HepG2 (cell line): ENCODE measurements at regions not wholly inside any gene's neighbourhood (a gene's known extent, or its start where the extent isn't known, plus 50 kb on each side); places are given as distances from the start of the nearest gene placed in this dataset.

Experiments used
- ATAC-seq: fragments of 200-7000 bp; cut with Tn5 transposase; 3 replicates; pipeline ENCODE4 v1.9.1; 2020; ENCODE audit warnings: mild to moderate bottlenecking, moderate library complexity
- BruUV-seq: library from RNA; stranded (reverse); fragments of 400-500 nt; replicated peaks from 2 replicates; lab custom pipeline; 2021; lab: Mats Ljungman, UMichigan
- CTCF ChIA-PET: fragments of 300-600 bp; formaldehyde crosslinking; extraction: SDS; loops from one replicate; lab custom pipeline; 2021; ENCODE audit warnings: low total read pairs, inconsistent platforms, low intra/inter-chr PET ratio; lab: Yijun Ruan, JAX
- POLR2A ChIA-PET: fragments of 350-600 bp; sonication (Branson Sonifier 250); formaldehyde crosslinking; loops from one replicate; lab custom pipeline; 2020; ENCODE audit warnings: antibody characterized with exemption, inconsistent platforms; lab: Yijun Ruan, JAX
- DNase-seq: peaks from one replicate; pipeline ENCODE4 v3.0.0-alpha.2; 2015; ENCODE audit warnings: low spot score
- FAIRE-seq: peaks from 3 replicates; lab custom pipeline; 2011; peaks lifted over from hg19 to GRCh38; lab: Jason Lieb, UNC
- H2AFZ ChIP-seq: one replicate; pipeline ENCODE4 v1.6.1; 2011; ENCODE audit warnings: low read length, inconsistent platforms
- H3K27ac ChIP-seq: fragments of 300-600 bp; 3 replicates; pipeline ENCODE4 v1.8.0; 2011; ENCODE audit warnings: mixed run types, mild to moderate bottlenecking, mixed read lengths, low read length, inconsistent platforms; ENCODE audit not compliant: insufficient read depth; ENCODE audit errors: extremely low read length
- H3K27me3 ChIP-seq, 2 experiments: fragments of 200-600 bp in 1 of 2; 2 replicates in 1 of 2; 3 replicates in 1 of 2; pipeline versions ENCODE4 v1.6.0 to v1.8.0; 2011; ENCODE audit warnings: low read length in 2 of 2, mild to moderate bottlenecking in 2 of 2, moderate library complexity in 2 of 2, inconsistent platforms in 1 of 2; ENCODE audit not compliant: insufficient read depth in 2 of 2, control insufficient read depth in 1 of 2
- H3K36me3 ChIP-seq, 2 experiments: fragments of 200-600 bp in 1 of 2; replicated peaks in 1 of 2; 2 replicates in 1 of 2; 3 replicates in 1 of 2; pipeline versions ENCODE4 v1.5.1 to v1.8.0; 2011; ENCODE audit warnings: low read length in 2 of 2, inconsistent platforms in 1 of 2; ENCODE audit not compliant: insufficient read depth in 2 of 2, control insufficient read depth in 1 of 2
- H3K4me1 ChIP-seq: 2 replicates; pipeline ENCODE4 v1.5.1; 2012; ENCODE audit warnings: low read length, inconsistent platforms; ENCODE audit not compliant: insufficient read depth
- H3K4me2 ChIP-seq: 2 replicates; pipeline ENCODE4 v1.6.0; 2011; ENCODE audit warnings: low read depth, low read length, inconsistent platforms
- H3K4me3 ChIP-seq, 3 experiments: fragments of 200-600 bp in 1 of 3; sonication (generic), shearing (Covaris generic) in 1 of 3; replicated peaks in 1 of 3; 2 replicates each; pipeline ENCODE4 v1.5.1; 2011 to 2016; ENCODE audit warnings: low read length in 3 of 3, inconsistent platforms in 2 of 3, low read depth in 2 of 3, mild to moderate bottlenecking in 2 of 3, control low read depth in 1 of 3, mixed read lengths in 1 of 3; ENCODE audit not compliant: insufficient read depth in 1 of 3
- H3K79me2 ChIP-seq: one replicate; pipeline ENCODE4 v1.6.1; 2011; ENCODE audit warnings: low read length, inconsistent platforms; ENCODE audit not compliant: insufficient read depth
- H3K9ac ChIP-seq: 2 replicates; pipeline ENCODE4 v1.6.0; 2011; ENCODE audit warnings: mild to moderate bottlenecking, low read depth, low read length, inconsistent platforms; ENCODE audit not compliant: insufficient read depth
- H3K9me3 ChIP-seq: 2 replicates; pipeline ENCODE4 v1.5.1; 2012; ENCODE audit warnings: mild to moderate bottlenecking, low read length
- H4K20me1 ChIP-seq: 2 replicates; pipeline ENCODE4 v1.6.0; 2011; ENCODE audit warnings: inconsistent platforms, mild to moderate bottlenecking, low read length, moderate library complexity; ENCODE audit not compliant: insufficient read depth
- ARID5B ChIP-seq: IDR thresholded peaks from 2 replicates; pipeline ENCODE4 v1.4.0; 2020; ENCODE audit warnings: mild to moderate bottlenecking, missing genetic modification reagents
- ATF4 ChIP-seq, 2 experiments: fragments of 450-650 bp in 1 of 2; sonication (generic) in 1 of 2; formaldehyde crosslinking; IDR thresholded peaks; 2 replicates each; pipeline versions ENCODE4 v1.5.0 to v1.8.0; 2020 to 2022; ENCODE audit warnings: mild to moderate bottlenecking in 1 of 2, missing genetic modification reagents in 1 of 2
- MAFK ChIP-seq, 2 experiments: IDR thresholded peaks in 1 of 2; conservative IDR thresholded peaks in 1 of 2; 2 replicates each; pipeline ENCODE4 v1.6.1; 2011; ENCODE audit warnings: improper control_type of control experiment in 2 of 2, low read length in 2 of 2
- NFYB ChIP-seq: sonication (generic); formaldehyde crosslinking; IDR thresholded peaks from 2 replicates; pipeline ENCODE4 v1.4.0; 2020; ENCODE audit warnings: missing genetic modification reagents
- PCBP1 ChIP-seq: fragments of 200-400 bp; formaldehyde crosslinking; IDR thresholded peaks from 2 replicates; pipeline ENCODE4 v1.6.1; 2017; ENCODE audit warnings: mild to moderate bottlenecking, low read depth, low read length, borderline replicate concordance
- SATB2 ChIP-seq: sonication (generic); formaldehyde crosslinking; IDR thresholded peaks from 2 replicates; pipeline ENCODE4 v1.5.0; 2020; ENCODE audit warnings: missing genetic modification reagents
- SOX13 ChIP-seq, 3 experiments: fragments of 450-650 bp in 1 of 3; sonication (generic) in 1 of 3; formaldehyde crosslinking in 1 of 3; IDR thresholded peaks in 2 of 3; conservative IDR thresholded peaks in 1 of 3; 2 replicates each; pipeline versions ENCODE4 v1.5.0 to v1.6.1; 2016 to 2020; ENCODE audit warnings: antibody characterized with exemption in 1 of 3, mild to moderate bottlenecking in 1 of 3, missing compliant biosample characterization in 1 of 3, missing genetic modification reagents in 1 of 3, moderate library complexity in 1 of 3
- SP1 ChIP-seq, 2 experiments: fragments of 450-650 bp in 1 of 2; sonication (generic) in 1 of 2; formaldehyde crosslinking in 1 of 2; IDR thresholded peaks; 2 replicates each; pipeline versions ENCODE4 v1.4.0 to v1.6.1; 2016 to 2020; ENCODE audit warnings: missing genetic modification reagents in 1 of 2
- SP2 ChIP-seq: sonication (generic); formaldehyde crosslinking; IDR thresholded peaks from 2 replicates; pipeline ENCODE4 v1.5.1; 2020; ENCODE audit warnings: mild to moderate bottlenecking, missing genetic modification reagents
- SP4 ChIP-seq: sonication (generic); formaldehyde crosslinking; IDR thresholded peaks from 2 replicates; pipeline ENCODE4 v1.8.1; 2023; ENCODE audit warnings: mild to moderate bottlenecking, missing genetic modification reagents
- TEF ChIP-seq: sonication (generic); formaldehyde crosslinking; IDR thresholded peaks from 2 replicates; pipeline ENCODE4 v1.5.0; 2020; ENCODE audit warnings: missing genetic modification reagents
- ZNF737 ChIP-seq: sonication (generic); formaldehyde crosslinking; IDR thresholded peaks from 2 replicates; pipeline ENCODE4 v1.5.0; 2020; ENCODE audit warnings: missing genetic modification reagents, mild to moderate bottlenecking, borderline replicate concordance
- WGBS: methylation state at CpG from one replicate; pipeline ENCODE4 v1.1.6; 2017; ENCODE audit warnings: low lambda C conversion rate; 5-methylcytosine and 5-hydroxymethylcytosine counted together
- in situ Hi-C: cut with HindIII; loops from 2 replicates; pipeline ENCODE4 v1.10.0; 2017; ENCODE audit warnings: low pct_unique_long_range_greater_than_20kb; ENCODE audit not compliant: extremely low pct_ligation_motif_present
- intact Hi-C: fragments of 100-400 bp; cut with micrococcal nuclease; formaldehyde crosslinking; loops from one replicate; pipeline ENCODE4 v1.10.0; 2022; ENCODE audit not compliant: unreplicated experiment

GRCh38 chr4:15299627-15300026 is 128.2 kb upstream of the C1QTNF7 start:
- no TSS peak for BruUV-seq
- intact Hi-C loops, result no loop called here
- TF ChIP-seq ZNF737 (CRISPR knock-in tag), result no peak
- TF ChIP-seq NFYB (CRISPR knock-in tag), result no peak
- H3K27me3 ChIP-seq, result no peaks in the 10 kb centered on the region
- ATAC-seq (no peak), DNase-seq (no peak), FAIRE-seq (no peak)
- H3K9me3 ChIP-seq, result no peaks in the 10 kb centered on the region
- H3K4me2 ChIP-seq, result no peak overlapping the region
- no peak overlapping the region for H3K27ac ChIP-seq
- in situ Hi-C loops, result no loop called here
- H3K79me2 ChIP-seq, result no peaks in the 10 kb centered on the region
- peaks cover 13% of the 10 kb centered on the region; the same call in 1 of the 2 replicates for H3K4me1 ChIP-seq
- WGBS, result 0% methylated on average over 2 of the region's 2 CpGs
- ChIA-PET CTCF (no interaction called here), POLR2A (no interaction called here)
- H2AFZ ChIP-seq, result no peak overlapping the region
- H3K36me3 ChIP-seq, result no peaks in the 10 kb centered on the region
- no peak overlapping the region for H3K9ac ChIP-seq
- H4K20me1 ChIP-seq, result no peaks in the 10 kb centered on the region
- no peak overlapping the region for H3K4me3 ChIP-seq

GRCh38 chr4:15303052-15303641 is 124.7 kb upstream of the C1QTNF7 start:
- peaks cover 13% of the 10 kb centered on the region; the same call in 1 of the 2 replicates for H3K4me1 ChIP-seq
- ChIA-PET CTCF (no interaction called here), POLR2A (no interaction called here)
- WGBS, result 1% methylated on average over 2 of the region's 2 CpGs
- no peak overlapping the region for H3K4me2 ChIP-seq
- H2AFZ ChIP-seq, result no peak overlapping the region
- no peaks in the 10 kb centered on the region for H3K27me3 ChIP-seq
- intact Hi-C loops, result no loop called here
- no peaks in the 10 kb centered on the region for H3K36me3 ChIP-seq
- H3K4me3 ChIP-seq, result no peak overlapping the region
- peak; percentile 92 for ATAC-seq
- H3K9me3 ChIP-seq, result no peaks in the 10 kb centered on the region
- DNase-seq, result peak; percentile 64
- FAIRE-seq, result no peak
- in situ Hi-C loops, result no loop called here
- no peaks in the 10 kb centered on the region for H4K20me1 ChIP-seq
- H3K27ac ChIP-seq, result no peak overlapping the region
- no peak overlapping the region for H3K9ac ChIP-seq
- BruUV-seq, result no TSS peak
- no peaks in the 10 kb centered on the region for H3K79me2 ChIP-seq
- TF ChIP-seq TEF (CRISPR knock-in tag) (no peak), SP4 (no peak), SP2 (CRISPR knock-in tag) (no peak), SOX13 (IDR thresholded peaks at IDR 0.05) (no peak), SOX13 (CRISPR knock-in tag; conservative IDR thresholded peaks at IDR 0.05 in 1 of 2, IDR thresholded peaks at IDR 0.05 in 1 of 2) (peak in 1 of 2 experiments; percentile 22; a peak in 1 of 4 replicates), SATB2 (no peak), PCBP1 (no peak), ATF4 (CRISPR knock-in tag; IDR thresholded peaks at IDR 0.05) (no peak), MAFK (conservative IDR thresholded peaks at IDR 0.05 in 1 of 2, IDR thresholded peaks at IDR 0.05 in 1 of 2; ENCODE audit: low read length in 2 of 2) (peak; percentile 99 to 100), SP1 (IDR thresholded peaks at IDR 0.05) (no peak), SP1 (CRISPR knock-in tag; IDR thresholded peaks at IDR 0.05) (no peak), ARID5B (CRISPR knock-in tag) (peak; percentile 53)
